SU-DHL-6 (cell line): ENCODE measurements at regions not wholly inside any gene's neighbourhood (a gene's known extent, or its start where the extent isn't known, plus 50 kb on each side); places are given as distances from the start of the nearest gene placed in this dataset.

Experiments
- H2AFZ ChIP-seq: fragments of 200-600 bp; sonication (generic); 2 replicates; pipeline ENCODE4 v1.6.1; 2014; ENCODE audit warnings: low read depth, mild to moderate bottlenecking, moderate library complexity, mixed read lengths, antibody characterized with exemption, low read length; ENCODE audit not compliant: severe bottlenecking
- H3F3A ChIP-seq: fragments of 200-600 bp; shearing (Covaris generic); 2 replicates; pipeline ENCODE4 v1.6.0; 2016; ENCODE audit warnings: antibody characterized with exemption, mild to moderate bottlenecking; ENCODE audit not compliant: insufficient read depth
- H3K27ac ChIP-seq: fragments of 200-600 bp; sonication (generic); 2 replicates; pipeline ENCODE4 v1.5.1; 2016; ENCODE audit warnings: low read depth, mild to moderate bottlenecking, low read length, moderate library complexity, mixed read lengths
- H3K27me3 ChIP-seq: fragments of 200-600 bp; sonication (generic), shearing (Covaris generic); 2 replicates; pipeline ENCODE4 v1.6.0; 2014; ENCODE audit warnings: mild to moderate bottlenecking, low read length
- H3K36me3 ChIP-seq: fragments of 200-600 bp; sonication (generic); 2 replicates; pipeline ENCODE4 v1.6.1; 2014; ENCODE audit warnings: mild to moderate bottlenecking, low read length, mixed read lengths
- H3K4me2 ChIP-seq: fragments of 300-600, 200-600 bp; shearing (Covaris generic), sonication (generic); 2 replicates; pipeline ENCODE4 v1.6.0; 2014; ENCODE audit warnings: low read length, low read depth, mild to moderate bottlenecking; ENCODE audit not compliant: poor library complexity, severe bottlenecking
- H3K4me3 ChIP-seq: fragments of 200-600 bp; sonication (generic); 2 replicates; pipeline ENCODE4 v1.5.1; 2014; ENCODE audit warnings: antibody characterized with exemption, low read length, mild to moderate bottlenecking, mixed read lengths; ENCODE audit not compliant: insufficient read depth, poor library complexity, severe bottlenecking
- H3K79me2 ChIP-seq: fragments of 200-600 bp; sonication (generic); 2 replicates; pipeline ENCODE4 v1.6.1; 2014; ENCODE audit warnings: mild to moderate bottlenecking, low read length, moderate library complexity; ENCODE audit not compliant: insufficient read depth
- H3K9ac ChIP-seq: fragments of 200-600 bp; sonication (generic); 2 replicates; pipeline ENCODE4 v1.7.0; 2014; ENCODE audit warnings: mild to moderate bottlenecking, low read length
- H3K9me2 ChIP-seq: fragments of 200-600 bp; sonication (generic); replicated peaks from 2 replicates; pipeline ENCODE4 v1.6.1; 2014; ENCODE audit warnings: low read length; ENCODE audit not compliant: insufficient read depth
- H3K9me3 ChIP-seq: fragments of 200-600 bp; sonication (generic); 2 replicates; pipeline ENCODE4 v1.6.1; 2014; ENCODE audit warnings: low read length, mixed read lengths; ENCODE audit not compliant: insufficient read depth
- H4K20me1 ChIP-seq: fragments of 200-600 bp; sonication (generic); 2 replicates; pipeline ENCODE4 v1.6.1; 2014; ENCODE audit warnings: low read depth, mild to moderate bottlenecking, antibody characterized with exemption, low read length, moderate library complexity, mixed read lengths
- EZH2phosphoT487 ChIP-seq: fragments of 200-600 bp; sonication (generic), shearing (Covaris generic); conservative IDR thresholded peaks from 2 replicates; pipeline ENCODE4 v1.6.1; 2018; ENCODE audit warnings: mild to moderate bottlenecking, antibody characterized with exemption, low read length, moderate library complexity, mixed read lengths
- TF ChIP-seq, protein P1 (sequence below): fragments of 200-600 bp; sonication (generic); IDR thresholded peaks from one replicate; pipeline ENCODE4 v1.5.1; 2017; ENCODE audit warnings: antibody characterized with exemption, mild to moderate bottlenecking, low read length, moderate library complexity; ENCODE audit not compliant: insufficient read depth, poor library complexity, severe bottlenecking

DNA sequence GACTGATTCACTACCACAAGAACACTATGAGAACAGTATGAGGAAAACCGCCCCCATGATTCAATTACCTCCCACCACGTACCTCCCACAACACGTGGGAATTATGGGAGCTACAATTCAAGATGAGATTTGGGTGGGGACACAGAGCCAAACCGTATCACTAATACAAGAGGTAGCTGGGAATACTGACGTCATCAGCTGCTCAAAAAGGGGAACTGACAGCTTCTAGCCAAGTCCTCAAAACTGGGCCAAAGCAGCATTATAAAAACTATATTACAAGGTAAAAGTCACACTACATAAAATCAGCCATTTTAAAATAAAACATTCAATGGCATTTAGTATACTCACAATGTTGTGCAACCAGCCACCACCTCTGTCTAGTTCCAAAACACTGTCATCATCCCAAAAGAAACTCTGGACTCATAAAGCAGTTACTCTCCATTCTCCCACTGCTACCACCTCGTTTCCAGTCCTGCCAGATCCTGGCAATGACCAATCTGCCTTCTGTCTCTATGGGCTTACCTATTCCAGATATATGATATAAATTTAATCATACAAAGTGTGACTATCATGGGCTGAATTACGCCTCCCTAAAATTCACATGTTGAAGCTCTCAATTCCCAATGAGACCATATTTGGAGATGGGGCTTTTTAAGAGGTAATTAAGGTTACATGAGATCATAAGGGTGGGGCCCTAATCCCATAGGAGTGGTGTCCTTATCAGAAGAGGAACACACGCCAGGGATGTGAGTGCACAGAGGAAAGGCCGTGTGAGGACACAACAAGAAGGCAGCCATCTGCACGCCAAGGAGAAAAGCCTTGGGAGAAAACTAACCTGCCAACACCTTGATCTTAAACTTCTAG, 192.1 kb downstream of the SETD4 start:
- Histone ChIP-seq H3K36me3 (no peaks in the 10 kb centered on the region), H3K27me3 (no peaks in the 10 kb centered on the region), H3F3A (no peaks in the 10 kb centered on the region), H3K9me2 (no peaks in the 10 kb centered on the region), H3K9me3 (no peaks in the 10 kb centered on the region), H3K4me3 (no peak overlapping the region), H3K79me2 (no peaks in the 10 kb centered on the region), H3K9ac (no peak overlapping the region), H4K20me1 (no peaks in the 10 kb centered on the region), H2AFZ (no peak overlapping the region), H3K27ac (no peak overlapping the region), H3K4me2 (no peak overlapping the region)
- TF ChIP-seq EZH2phosphoT487, result no peak
- TF ChIP-seq, protein P1, sequence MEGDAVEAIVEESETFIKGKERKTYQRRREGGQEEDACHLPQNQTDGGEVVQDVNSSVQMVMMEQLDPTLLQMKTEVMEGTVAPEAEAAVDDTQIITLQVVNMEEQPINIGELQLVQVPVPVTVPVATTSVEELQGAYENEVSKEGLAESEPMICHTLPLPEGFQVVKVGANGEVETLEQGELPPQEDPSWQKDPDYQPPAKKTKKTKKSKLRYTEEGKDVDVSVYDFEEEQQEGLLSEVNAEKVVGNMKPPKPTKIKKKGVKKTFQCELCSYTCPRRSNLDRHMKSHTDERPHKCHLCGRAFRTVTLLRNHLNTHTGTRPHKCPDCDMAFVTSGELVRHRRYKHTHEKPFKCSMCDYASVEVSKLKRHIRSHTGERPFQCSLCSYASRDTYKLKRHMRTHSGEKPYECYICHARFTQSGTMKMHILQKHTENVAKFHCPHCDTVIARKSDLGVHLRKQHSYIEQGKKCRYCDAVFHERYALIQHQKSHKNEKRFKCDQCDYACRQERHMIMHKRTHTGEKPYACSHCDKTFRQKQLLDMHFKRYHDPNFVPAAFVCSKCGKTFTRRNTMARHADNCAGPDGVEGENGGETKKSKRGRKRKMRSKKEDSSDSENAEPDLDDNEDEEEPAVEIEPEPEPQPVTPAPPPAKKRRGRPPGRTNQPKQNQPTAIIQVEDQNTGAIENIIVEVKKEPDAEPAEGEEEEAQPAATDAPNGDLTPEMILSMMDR, result no peak

DNA sequence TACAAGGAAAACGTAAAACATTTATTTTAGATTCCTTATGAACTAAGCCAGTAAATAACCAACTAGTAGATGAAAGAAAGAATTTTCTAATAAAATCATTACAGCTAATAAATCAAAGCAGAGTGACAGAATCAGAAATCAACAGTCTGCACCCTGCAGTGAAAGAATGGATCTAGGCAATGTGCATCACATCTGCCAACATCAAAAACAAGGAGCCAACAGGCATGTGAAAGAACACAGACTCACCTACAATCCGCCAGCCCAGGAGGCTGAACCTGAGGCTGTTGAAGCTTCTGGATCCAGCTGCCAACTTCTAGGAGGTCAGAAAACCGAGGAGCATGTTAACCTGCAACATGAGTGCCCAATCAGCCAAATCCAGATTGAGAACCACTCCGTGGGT, 196.3 kb downstream of the SETD4 start:
- no peaks in the 10 kb centered on the region for H3K27me3 ChIP-seq
- H3K27ac ChIP-seq, result no peak overlapping the region
- no peaks in the 10 kb centered on the region for H3K79me2 ChIP-seq
- no peaks in the 10 kb centered on the region for H3F3A ChIP-seq
- H3K9ac ChIP-seq, result no peak overlapping the region
- H4K20me1 ChIP-seq, result no peaks in the 10 kb centered on the region
- H3K4me2 ChIP-seq, result no peak overlapping the region
- H3K9me3 ChIP-seq, result no peaks in the 10 kb centered on the region
- H3K9me2 ChIP-seq, result no peaks in the 10 kb centered on the region
- no peaks in the 10 kb centered on the region for H3K36me3 ChIP-seq
- no peak for TF ChIP-seq EZH2phosphoT487
- TF ChIP-seq, protein P1, result no peak
- no peak overlapping the region for H2AFZ ChIP-seq
- no peak overlapping the region for H3K4me3 ChIP-seq

DNA sequence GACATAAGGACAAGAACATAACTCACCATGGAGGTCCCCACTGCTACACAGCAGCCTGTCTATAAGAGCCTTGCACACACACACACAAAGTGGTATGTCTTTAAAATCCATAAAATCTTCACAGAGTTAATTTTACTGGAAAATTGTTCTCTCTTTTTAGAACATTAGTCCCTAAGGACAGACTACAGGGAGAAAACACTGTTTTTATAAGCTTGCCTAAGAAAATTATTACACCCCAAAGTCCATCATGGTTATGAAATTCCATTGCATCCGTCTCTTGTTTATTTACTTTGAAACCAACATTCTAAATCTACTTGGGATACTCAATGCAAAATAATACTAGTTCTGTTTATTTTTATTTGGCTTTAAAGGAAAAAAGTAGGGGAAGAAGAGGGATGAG, 197.4 kb downstream of the SETD4 start:
- Histone ChIP-seq H3F3A (no peaks in the 10 kb centered on the region), H3K9ac (no peak overlapping the region), H4K20me1 (no peaks in the 10 kb centered on the region), H3K9me2 (no peaks in the 10 kb centered on the region), H3K27me3 (no peaks in the 10 kb centered on the region), H3K4me2 (no peak overlapping the region), H2AFZ (no peak overlapping the region), H3K27ac (no peak overlapping the region), H3K36me3 (no peaks in the 10 kb centered on the region), H3K9me3 (no peaks in the 10 kb centered on the region), H3K4me3 (no peak overlapping the region), H3K79me2 (no peaks in the 10 kb centered on the region)
- TF ChIP-seq EZH2phosphoT487, result no peak
- TF ChIP-seq, protein P1, result no peak
